ENCODE measurements at regions not wholly inside any gene's neighbourhood (a gene's known extent, or its start where the extent isn't known, plus 50 kb on each side); places are given as distances from the start of the nearest gene placed in this dataset.

- H3K4me1 ChIP-seq (ENCODE audit: control insufficient read depth, insufficient read depth, low read length, poor library complexity, severe bottlenecking) = no peaks in the 10 kb centered on the region
- no peak overlapping the region for H3K27ac ChIP-seq (ENCODE audit: insufficient read depth, low read length, poor library complexity, severe bottlenecking)
- no peak overlapping the region for H3K4me3 ChIP-seq (ENCODE audit: low read depth, low read length)
- no peak for DNase-seq
- no peaks in the 10 kb centered on the region for H3K9me3 ChIP-seq (ENCODE audit: control insufficient read depth in 2 of 2, low read length in 2 of 2)
- no peak for ATAC-seq (ENCODE audit: low read depth in 2 of 2)
- H3K27me3 ChIP-seq (ENCODE audit: control insufficient read depth, insufficient read depth, low read length) = no peaks in the 10 kb centered on the region
- Mint-ChIP-seq H3K36me3 (no peaks in the 10 kb centered on the region), H3K27me3 (peaks cover 6% of the 10 kb centered on the region), H3K4me3 (no peak overlapping the region), H3K27ac (no peak overlapping the region), H3K9me3 (peaks cover 0 to 3% (median 0%) of the 10 kb centered on the region in 7 donors), H3K4me1 (peaks cover 0 to 10% (median 1%) of the 10 kb centered on the region in 4 donors)
- H3K36me3 ChIP-seq (ENCODE audit: control insufficient read depth, insufficient read depth, low read length) = no peaks in the 10 kb centered on the region
Observed at GRCh38 chr16:26665166-26665939, 401.4 kb upstream of the C16orf82 start.

GRCh38 chr16:26666486-26666885 is 400.2 kb upstream of the C16orf82 start:
- Mint-ChIP-seq H3K27ac (no peak overlapping the region), H3K4me1 (peaks cover 0 to 10% (median 1%) of the 10 kb centered on the region in 4 donors), H3K27me3 (peaks cover 6% of the 10 kb centered on the region), H3K36me3 (no peaks in the 10 kb centered on the region), H3K9me3 (peaks cover 0 to 4% (median 0%) of the 10 kb centered on the region in 7 donors), H3K4me3 (no peak overlapping the region)
- H3K27ac ChIP-seq (ENCODE audit: insufficient read depth, low read length, poor library complexity, severe bottlenecking) = no peak overlapping the region
- no peaks in the 10 kb centered on the region for H3K36me3 ChIP-seq (ENCODE audit: control insufficient read depth, insufficient read depth, low read length)
- DNase-seq = no peak
- H3K9me3 ChIP-seq (ENCODE audit: control insufficient read depth in 2 of 2, low read length in 2 of 2) = no peaks in the 10 kb centered on the region
- no peak overlapping the region for H3K4me3 ChIP-seq (ENCODE audit: low read depth, low read length)
- no peaks in the 10 kb centered on the region for H3K4me1 ChIP-seq (ENCODE audit: control insufficient read depth, insufficient read depth, low read length, poor library complexity, severe bottlenecking)
- ATAC-seq (ENCODE audit: low read depth in 2 of 2) = no peak
- H3K27me3 ChIP-seq (ENCODE audit: control insufficient read depth, insufficient read depth, low read length) = no peaks in the 10 kb centered on the region

- Mint-ChIP-seq H3K9me3 (peaks cover 0 to 4% (median 0%) of the 10 kb centered on the region in 7 donors), H3K4me3 (no peak overlapping the region), H3K27ac (no peak overlapping the region), H3K27me3 (peaks cover 6% of the 10 kb centered on the region), H3K4me1 (peaks cover 0 to 15% (median 1%) of the 10 kb centered on the region in 4 donors), H3K36me3 (no peaks in the 10 kb centered on the region)
- Histone ChIP-seq H3K4me1 (ENCODE audit: control insufficient read depth, insufficient read depth, low read length, poor library complexity, severe bottlenecking) (no peaks in the 10 kb centered on the region), H3K4me3 (ENCODE audit: low read depth, low read length) (no peak overlapping the region), H3K27me3 (ENCODE audit: control insufficient read depth, insufficient read depth, low read length) (no peaks in the 10 kb centered on the region), H3K9me3 (ENCODE audit: control insufficient read depth in 2 of 2, low read length in 2 of 2) (no peaks in the 10 kb centered on the region), H3K36me3 (ENCODE audit: control insufficient read depth, insufficient read depth, low read length) (no peaks in the 10 kb centered on the region), H3K27ac (ENCODE audit: insufficient read depth, low read length, poor library complexity, severe bottlenecking) (no peak overlapping the region)
- ATAC-seq (ENCODE audit: low read depth in 2 of 2) (no peak), DNase-seq (no peak)
Observed at GRCh38 chr16:26667307-26667706, 399.4 kb upstream of the C16orf82 start.

DNA sequence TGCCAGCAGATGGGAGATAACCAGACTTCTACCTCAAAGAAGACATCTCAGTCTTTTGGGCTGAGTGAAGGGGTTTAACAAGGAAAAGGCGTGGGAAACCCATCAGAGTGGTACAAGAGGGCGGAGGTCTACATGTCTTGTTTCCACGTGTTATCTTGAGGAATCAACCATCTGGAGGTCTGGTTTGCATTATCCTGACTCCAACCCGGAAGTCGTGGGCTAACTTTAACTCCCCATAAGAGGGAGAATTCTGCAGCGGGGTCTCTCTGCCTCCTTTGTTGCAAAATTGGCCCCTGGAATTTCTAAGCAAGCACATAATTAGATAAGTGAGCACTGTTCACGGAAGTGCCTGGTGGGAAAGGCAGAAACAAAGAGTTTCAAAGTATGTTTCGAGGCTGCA is 398.7 kb upstream of the C16orf82 start:
- DNase-seq (no peak), ATAC-seq (ENCODE audit: low read depth in 2 of 2) (no peak)
- Histone ChIP-seq H3K27ac (ENCODE audit: insufficient read depth, low read length, poor library complexity, severe bottlenecking) (no peak overlapping the region), H3K27me3 (ENCODE audit: control insufficient read depth, insufficient read depth, low read length) (no peaks in the 10 kb centered on the region), H3K36me3 (ENCODE audit: control insufficient read depth, insufficient read depth, low read length) (no peaks in the 10 kb centered on the region), H3K4me1 (ENCODE audit: control insufficient read depth, insufficient read depth, low read length, poor library complexity, severe bottlenecking) (no peaks in the 10 kb centered on the region), H3K4me3 (ENCODE audit: low read depth, low read length) (no peak overlapping the region), H3K9me3 (ENCODE audit: control insufficient read depth in 2 of 2, low read length in 2 of 2) (no peaks in the 10 kb centered on the region)
- Mint-ChIP-seq H3K9me3 (peaks cover 0 to 4% (median 0%) of the 10 kb centered on the region in 7 donors), H3K36me3 (no peaks in the 10 kb centered on the region), H3K4me3 (no peak overlapping the region), H3K27me3 (peaks cover 3% of the 10 kb centered on the region), H3K27ac (no peak overlapping the region), H3K4me1 (peaks cover 0 to 19% (median 1%) of the 10 kb centered on the region in 4 donors)

- Mint-ChIP-seq H3K9me3 (peaks cover 0 to 4% (median 0%) of the 10 kb centered on the region in 7 donors), H3K4me3 (peak overlapping the region in 2 of 4 donors; percentile 56 to 79), H3K27ac (peak overlapping the region in 1 of 3 donors; percentile 73), H3K27me3 (no peaks in the 10 kb centered on the region), H3K4me1 (peaks cover 0 to 9% (median 0%) of the 10 kb centered on the region in 4 donors), H3K36me3 (no peaks in the 10 kb centered on the region)
- Histone ChIP-seq H3K27me3 (ENCODE audit: control insufficient read depth, insufficient read depth, low read length) (no peaks in the 10 kb centered on the region), H3K36me3 (ENCODE audit: control insufficient read depth, insufficient read depth, low read length) (no peaks in the 10 kb centered on the region), H3K4me1 (ENCODE audit: control insufficient read depth, insufficient read depth, low read length, poor library complexity, severe bottlenecking) (no peaks in the 10 kb centered on the region), H3K4me3 (ENCODE audit: low read depth, low read length) (no peak overlapping the region), H3K27ac (ENCODE audit: insufficient read depth, low read length, poor library complexity, severe bottlenecking) (no peak overlapping the region), H3K9me3 (ENCODE audit: control insufficient read depth in 2 of 2, low read length in 2 of 2) (no peaks in the 10 kb centered on the region)
- no peak for ATAC-seq (ENCODE audit: low read depth in 2 of 2)
- DNase-seq = no peak
Observed at GRCh38 chr16:26672206-26672605, 394.5 kb upstream of the C16orf82 start.

DNA sequence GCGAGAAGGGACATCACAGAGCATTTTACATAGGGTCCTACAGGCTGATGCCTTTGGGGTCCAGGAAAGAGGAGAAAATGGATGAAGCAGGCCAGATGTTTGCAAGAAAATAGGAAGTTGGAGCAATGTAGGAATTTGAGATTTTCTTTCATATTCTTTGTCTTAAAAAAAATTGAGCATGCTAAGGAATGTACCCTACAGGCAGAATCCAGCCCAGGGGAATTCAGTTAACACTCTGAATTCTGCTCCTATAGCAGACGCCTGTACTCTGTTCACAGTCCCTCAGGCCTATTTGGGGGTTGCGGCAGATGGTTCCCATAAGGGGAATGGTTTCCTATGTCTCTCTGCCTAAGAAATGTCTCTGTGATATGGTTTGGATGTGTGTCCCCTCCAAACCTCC is 393.7 kb upstream of the C16orf82 start:
- Histone ChIP-seq H3K27ac (ENCODE audit: insufficient read depth, low read length, poor library complexity, severe bottlenecking) (no peak overlapping the region), H3K27me3 (ENCODE audit: control insufficient read depth, insufficient read depth, low read length) (no peaks in the 10 kb centered on the region), H3K4me3 (ENCODE audit: low read depth, low read length) (no peak overlapping the region), H3K4me1 (ENCODE audit: control insufficient read depth, insufficient read depth, low read length, poor library complexity, severe bottlenecking) (no peaks in the 10 kb centered on the region), H3K36me3 (ENCODE audit: control insufficient read depth, insufficient read depth, low read length) (no peaks in the 10 kb centered on the region), H3K9me3 (ENCODE audit: control insufficient read depth in 2 of 2, low read length in 2 of 2) (no peaks in the 10 kb centered on the region)
- peaks cover 0 to 9% (median 0%) of the 10 kb centered on the region in 4 donors for H3K4me1 Mint-ChIP-seq
- H3K36me3 Mint-ChIP-seq = no peaks in the 10 kb centered on the region
- H3K9me3 Mint-ChIP-seq = peaks cover 0 to 4% (median 0%) of the 10 kb centered on the region in 7 donors
- no peak overlapping the region for H3K27ac Mint-ChIP-seq
- H3K27me3 Mint-ChIP-seq = no peaks in the 10 kb centered on the region
- ATAC-seq (ENCODE audit: low read depth in 2 of 2) = no peak
- no peak for DNase-seq
- no peak overlapping the region for H3K4me3 Mint-ChIP-seq

DNA sequence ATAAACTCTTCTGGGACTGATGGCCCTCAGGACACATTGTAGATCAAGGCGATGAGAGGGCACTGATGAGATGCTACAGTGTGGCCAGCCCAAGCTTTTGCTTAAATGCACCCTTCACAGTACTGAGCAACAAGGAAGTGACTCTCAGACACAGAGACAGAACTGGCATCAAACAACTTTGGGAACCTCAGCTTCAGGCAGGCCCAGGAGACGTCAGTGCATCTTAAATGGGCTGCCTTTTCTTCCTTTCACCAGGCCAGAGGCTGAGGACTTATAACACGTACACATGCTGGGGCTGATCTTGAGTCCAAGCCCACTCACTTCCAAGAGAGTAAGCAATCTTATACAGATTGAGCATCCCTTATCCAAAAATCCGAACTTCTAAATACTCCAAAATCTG is 386.1 kb upstream of the C16orf82 start:
- no peak overlapping the region for H3K27ac ChIP-seq (ENCODE audit: insufficient read depth, low read length, poor library complexity, severe bottlenecking)
- H3K9me3 ChIP-seq (ENCODE audit: control insufficient read depth in 2 of 2, low read length in 2 of 2) = no peaks in the 10 kb centered on the region
- Mint-ChIP-seq H3K9me3 (peaks cover 0 to 4% (median 0%) of the 10 kb centered on the region in 7 donors), H3K36me3 (no peaks in the 10 kb centered on the region), H3K4me3 (no peak overlapping the region), H3K27ac (no peak overlapping the region), H3K27me3 (no peaks in the 10 kb centered on the region), H3K4me1 (no peaks in the 10 kb centered on the region)
- H3K27me3 ChIP-seq (ENCODE audit: control insufficient read depth, insufficient read depth, low read length) = no peaks in the 10 kb centered on the region
- no peak for DNase-seq
- no peaks in the 10 kb centered on the region for H3K36me3 ChIP-seq (ENCODE audit: control insufficient read depth, insufficient read depth, low read length)
- ATAC-seq (ENCODE audit: low read depth in 2 of 2) = no peak
- no peak overlapping the region for H3K4me3 ChIP-seq (ENCODE audit: low read depth, low read length)
- no peaks in the 10 kb centered on the region for H3K4me1 ChIP-seq (ENCODE audit: control insufficient read depth, insufficient read depth, low read length, poor library complexity, severe bottlenecking)

DNA sequence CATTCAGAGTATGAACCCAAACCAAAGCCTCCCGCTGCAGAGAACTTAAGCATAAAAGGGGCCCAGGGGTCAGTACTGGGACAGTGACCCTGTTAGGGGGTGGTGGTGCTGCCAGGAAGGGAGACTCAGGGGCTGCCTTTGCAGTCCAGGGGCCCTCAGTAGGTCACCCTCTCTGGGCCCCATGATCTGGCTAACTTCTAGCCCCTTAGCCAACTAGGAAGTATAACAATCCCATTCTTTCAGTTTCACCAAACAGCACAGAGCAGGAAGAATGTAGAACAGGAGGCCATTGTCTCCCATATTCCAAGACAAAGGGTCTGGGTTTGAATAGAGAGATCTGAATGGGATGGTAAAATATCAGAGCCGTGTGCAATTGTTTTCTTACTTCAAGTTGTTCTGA is 378.6 kb upstream of the C16orf82 start:
- no peaks in the 10 kb centered on the region for H3K27me3 Mint-ChIP-seq
- no peak overlapping the region for H3K27ac ChIP-seq (ENCODE audit: insufficient read depth, low read length, poor library complexity, severe bottlenecking)

More for the DNA sequence above, 378.6 kb upstream of the C16orf82 start:
- Mint-ChIP-seq H3K36me3 (no peaks in the 10 kb centered on the region), H3K27ac (no peak overlapping the region), H3K4me3 (no peak overlapping the region), H3K4me1 (peaks cover 0 to 4% (median 0%) of the 10 kb centered on the region in 4 donors), H3K9me3 (peaks cover 0 to 3% (median 0%) of the 10 kb centered on the region in 7 donors)
- DNase-seq (no peak), ATAC-seq (ENCODE audit: low read depth in 2 of 2) (no peak)
- H3K4me3 ChIP-seq (ENCODE audit: low read depth, low read length) = no peak overlapping the region
- H3K9me3 ChIP-seq (ENCODE audit: control insufficient read depth in 2 of 2, low read length in 2 of 2) = no peaks in the 10 kb centered on the region
- H3K4me1 ChIP-seq (ENCODE audit: control insufficient read depth, insufficient read depth, low read length, poor library complexity, severe bottlenecking) = no peaks in the 10 kb centered on the region
- no peaks in the 10 kb centered on the region for H3K27me3 ChIP-seq (ENCODE audit: control insufficient read depth, insufficient read depth, low read length)
- H3K36me3 ChIP-seq (ENCODE audit: control insufficient read depth, insufficient read depth, low read length) = no peaks in the 10 kb centered on the region
